HG02943 (cell line): ENCODE measurements at regions not wholly inside any gene's neighbourhood (a gene's known extent, or its start where the extent isn't known, plus 50 kb on each side); places are given as distances from the start of the nearest gene placed in this dataset.

Experiments used
- ATAC-seq: cut with Tn5 transposase; IDR thresholded peaks from one replicate; pipeline ENCODE4 v1.9.1; 2021; ENCODE audit warnings: mild to moderate bottlenecking, low read depth, moderate library complexity; ENCODE audit not compliant: unreplicated experiment

DNA sequence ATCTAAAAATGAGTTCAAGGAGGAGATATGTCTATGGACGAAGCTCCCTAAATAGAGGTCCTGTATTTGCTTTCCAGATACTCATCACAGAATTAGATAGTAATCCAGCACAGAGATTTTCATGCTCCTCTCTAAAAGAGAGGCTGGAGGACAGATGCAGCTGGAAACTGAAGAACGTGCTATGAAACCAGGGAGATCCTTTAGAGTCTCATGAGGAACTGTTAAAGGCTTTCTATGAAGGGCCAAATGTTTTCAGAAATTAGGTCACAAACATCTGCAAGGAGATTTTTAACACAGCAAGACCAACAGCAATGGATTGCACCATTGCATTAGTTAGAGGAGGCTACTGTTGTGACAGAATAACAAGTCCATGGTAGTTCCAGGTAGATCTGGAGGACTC is 95.6 kb upstream of the ARHGAP20 start:
- no peak for ATAC-seq

- ATAC-seq = no peak
Measured at GRCh38 chr11:110805756-110806155, 93.5 kb upstream of the ARHGAP20 start.

DNA sequence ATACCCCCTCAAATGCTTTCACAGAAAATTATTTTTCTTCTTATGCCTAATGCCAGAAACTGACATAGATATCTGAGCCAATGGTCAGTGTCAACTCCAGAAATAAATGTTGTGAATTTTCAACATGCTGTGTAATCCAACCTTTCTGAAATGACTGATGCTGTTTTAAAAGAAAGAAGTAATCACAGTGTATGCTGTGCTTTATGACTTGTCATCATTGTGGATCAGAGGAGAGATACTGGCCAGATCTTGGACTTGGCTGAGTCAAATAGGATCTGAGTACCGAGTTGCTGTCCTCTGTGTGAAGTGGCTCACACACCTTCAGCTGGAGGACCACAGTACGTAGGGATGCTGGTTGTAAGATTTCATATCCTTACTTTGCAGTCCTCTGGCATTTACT is 89.9 kb upstream of the ARHGAP20 start:
- no peak for ATAC-seq

GRCh38 chr11:110801328-110801727 is 89.1 kb upstream of the ARHGAP20 start:
- no peak for ATAC-seq

- no peak for ATAC-seq
Measured at GRCh38 chr11:110798201-110798900, 86.1 kb upstream of the ARHGAP20 start.

DNA sequence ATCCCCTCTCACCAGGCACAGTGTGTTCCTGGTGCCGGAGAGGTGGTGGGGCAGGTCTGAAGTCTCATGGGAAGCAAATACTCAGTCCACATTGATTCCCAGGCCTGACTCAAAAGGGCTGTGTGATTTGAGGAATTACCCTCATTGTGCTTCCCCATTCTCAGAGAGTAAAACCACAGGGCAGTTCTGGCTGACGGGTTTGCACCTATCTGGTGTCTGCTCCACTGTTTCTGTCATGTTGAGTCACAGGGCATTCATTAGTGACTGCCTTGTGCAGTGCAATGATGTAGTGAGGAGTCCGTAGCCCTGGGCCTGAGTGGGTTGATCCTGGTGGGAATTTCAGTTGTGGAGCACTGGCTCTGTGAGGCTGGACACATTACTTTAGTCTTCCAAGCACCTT is 85.2 kb upstream of the ARHGAP20 start:
- ATAC-seq = no peak

GRCh38 chr11:110795112-110795624 is 82.9 kb upstream of the ARHGAP20 start:
- no peak for ATAC-seq

DNA sequence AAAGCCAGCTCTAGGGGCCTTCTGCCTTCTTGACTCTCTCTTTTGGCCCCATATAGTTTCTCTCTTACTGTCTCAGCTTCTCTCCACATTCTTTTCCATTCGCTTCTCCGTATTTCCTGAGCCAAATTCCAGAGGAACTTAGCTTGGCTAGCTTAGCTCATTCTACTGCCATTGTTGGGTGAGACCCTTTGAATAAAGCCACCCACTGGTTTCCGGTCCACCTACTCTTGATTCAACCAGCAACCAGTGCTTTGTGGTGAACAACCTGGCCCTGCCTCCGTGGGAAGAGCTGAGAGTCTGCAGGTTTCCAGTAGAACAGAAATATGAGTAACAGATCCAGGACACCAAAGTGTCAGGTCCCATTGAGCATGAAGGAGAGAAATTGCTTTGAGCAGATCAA is 81.3 kb upstream of the ARHGAP20 start:
- no peak for ATAC-seq

GRCh38 chr11:110791621-110792020 is 79.4 kb upstream of the ARHGAP20 start:
- no peak for ATAC-seq

GRCh38 chr11:110787680-110788079 is 75.4 kb upstream of the ARHGAP20 start:
- no peak for ATAC-seq

- no peak for ATAC-seq
Measured at GRCh38 chr11:110786226-110786902, 74.1 kb upstream of the ARHGAP20 start.

DNA sequence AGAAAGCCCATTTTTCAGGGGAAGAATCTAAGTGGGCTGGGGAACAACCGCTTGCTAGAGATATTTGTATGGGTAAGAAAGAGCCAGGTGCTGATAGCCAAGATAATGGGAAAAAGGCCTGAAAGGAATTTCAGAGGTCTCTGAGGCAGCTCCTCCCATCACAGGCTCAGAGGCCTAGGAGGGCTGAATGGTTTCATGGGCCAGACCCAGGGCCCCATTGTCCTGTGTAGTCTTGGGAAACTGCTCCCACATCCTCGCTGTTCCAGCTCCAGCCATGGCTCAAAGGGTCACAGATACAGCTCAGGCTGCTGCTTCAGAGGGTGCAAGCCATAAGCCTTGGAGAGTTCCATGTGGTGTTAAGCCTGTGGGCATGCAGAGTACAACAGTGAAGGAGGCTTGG is 73.2 kb upstream of the ARHGAP20 start:
- no peak for ATAC-seq

DNA sequence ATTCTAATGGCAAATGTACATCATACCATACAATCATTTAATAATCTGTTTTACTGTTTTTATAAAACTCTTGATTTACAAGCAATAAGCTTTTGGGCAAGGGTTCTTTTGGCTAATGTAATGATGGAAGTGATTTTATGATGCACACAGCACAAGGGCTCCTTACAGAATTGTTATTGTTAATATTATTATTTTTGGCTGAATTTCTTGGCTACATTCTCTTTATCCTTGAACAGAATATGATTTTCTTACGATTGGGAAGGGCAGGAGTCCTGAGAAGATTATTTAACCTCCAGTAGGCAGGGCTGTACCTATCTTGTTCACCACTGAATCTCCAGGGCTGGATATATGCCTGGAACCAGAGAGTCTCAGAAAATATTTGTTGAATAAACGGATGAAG is 70.4 kb upstream of the ARHGAP20 start:
- no peak for ATAC-seq

DNA sequence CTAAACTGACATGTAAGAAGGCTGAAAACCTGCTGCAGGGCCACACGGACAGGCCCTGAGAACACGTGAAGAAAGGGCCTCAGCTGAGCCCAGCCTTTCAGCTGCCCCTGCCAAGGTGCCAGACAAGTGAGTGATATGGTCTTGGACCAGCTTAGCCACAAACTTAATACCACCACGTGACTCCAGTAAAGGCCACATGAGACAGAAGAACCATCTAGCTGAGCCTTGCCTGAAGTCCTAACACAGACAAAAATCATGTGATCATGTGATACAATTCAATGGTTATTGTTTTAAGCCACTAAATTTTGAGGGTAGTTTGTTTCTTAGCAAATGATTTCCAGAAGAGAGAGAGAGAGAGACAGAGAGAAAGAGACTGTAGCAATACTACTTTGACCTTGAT is 66.9 kb upstream of the ARHGAP20 start:
- no peak for ATAC-seq

- no peak for ATAC-seq
Measured at GRCh38 chr11:110778343-110778742, 66.1 kb upstream of the ARHGAP20 start.

- ATAC-seq = no peak
Measured at GRCh38 chr11:110777775-110778174, 65.5 kb upstream of the ARHGAP20 start.

GRCh38 chr11:110776081-110776480 is 63.8 kb upstream of the ARHGAP20 start:
- ATAC-seq = no peak

- ATAC-seq = no peak
Measured at GRCh38 chr11:110774138-110775014, 62.1 kb upstream of the ARHGAP20 start.

- ATAC-seq = no peak
Measured at GRCh38 chr11:110773442-110773841, 61.2 kb upstream of the ARHGAP20 start.

DNA sequence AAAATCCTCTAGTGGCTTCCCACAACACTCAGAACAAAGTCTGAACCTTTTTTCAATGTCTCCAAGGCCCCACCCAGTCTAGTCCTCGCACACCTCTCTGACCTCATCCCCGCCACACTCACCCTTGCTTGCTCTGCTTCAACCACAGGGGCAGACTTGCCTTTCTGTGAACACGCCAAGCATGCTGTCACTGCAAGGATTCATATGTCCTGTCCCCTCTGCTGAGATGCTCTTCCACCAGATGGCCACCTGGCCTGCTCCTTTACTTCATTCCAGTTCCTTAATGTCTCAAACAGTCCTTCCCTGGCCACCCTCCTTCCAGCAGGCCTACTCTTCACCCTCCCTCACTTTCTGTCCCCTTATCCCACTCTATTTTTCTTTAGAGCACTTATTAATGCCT is 60.6 kb upstream of the ARHGAP20 start:
- no peak for ATAC-seq

- ATAC-seq = no peak
Measured at GRCh38 chr11:110766316-110766715, 54.1 kb upstream of the ARHGAP20 start.
